SK-N-SH (cell line): ENCODE measurements at regions not wholly inside any gene's neighbourhood (a gene's known extent, or its start where the extent isn't known, plus 50 kb on each side); places are given as distances from the start of the nearest gene placed in this dataset.

ENCODE experiments used
- CTCF ChIA-PET: fragments of 300-600, 350-600 bp; formaldehyde crosslinking; extraction: SDS; loops from one replicate; lab custom pipeline; 2021; lab: Yijun Ruan, JAX
- POLR2A ChIA-PET: fragments of 350-600 bp; sonication (Branson Sonifier 250); formaldehyde crosslinking; extraction: SDS; loops from one replicate; lab custom pipeline; 2020; ENCODE audit warnings: antibody characterized with exemption, inconsistent platforms; lab: Yijun Ruan, JAX
- DNase-seq: peaks from one replicate; pipeline ENCODE4 v3.0.0; 2012
- H2AFZ ChIP-seq: fragments of 200-600 bp; sonication (generic); 2 replicates; pipeline ENCODE4 v1.8.1; 2016; ENCODE audit warnings: antibody characterized with exemption, mild to moderate bottlenecking, low read depth
- H3F3A ChIP-seq: fragments of 200-600 bp; sonication (generic); replicated peaks from 2 replicates; pipeline ENCODE3; 2016; ENCODE audit warnings: antibody characterized with exemption, mild to moderate bottlenecking; ENCODE audit not compliant: insufficient read depth
- H3K27ac ChIP-seq, 2 experiments: fragments of 200-500 bp in 1 of 2; fragments of 200-600 bp in 1 of 2; sonication (Bioruptor generic) in 1 of 2; sonication (generic), shearing (Covaris generic) in 1 of 2; 2 replicates each; pipeline versions ENCODE4 v1.5.1 to v1.6.1; 2014 to 2016; ENCODE audit warnings: low read depth in 2 of 2, inconsistent platforms in 1 of 2, low read length in 1 of 2, mild to moderate bottlenecking in 1 of 2, mixed read lengths in 1 of 2
- H3K27me3 ChIP-seq: fragments of 200-600 bp; sonication (generic), shearing (Covaris generic); 2 replicates; pipeline ENCODE4 v1.6.1; 2016; ENCODE audit warnings: mixed run types; ENCODE audit not compliant: insufficient read depth
- H3K36me3 ChIP-seq, 2 experiments: fragments of 200-500 bp in 1 of 2; fragments of 200-600 bp in 1 of 2; sonication (Bioruptor generic) in 1 of 2; sonication (generic) in 1 of 2; replicated peaks in 1 of 2; 2 replicates each; pipeline versions ENCODE3 to v1.5.1; 2014 to 2016; ENCODE audit warnings: low read length in 1 of 2, mild to moderate bottlenecking in 1 of 2; ENCODE audit not compliant: insufficient read depth in 2 of 2, control insufficient read depth in 1 of 2
- H3K4me1 ChIP-seq, 2 experiments: fragments of 200-500 bp in 1 of 2; fragments of 200-600 bp in 1 of 2; sonication (Bioruptor generic) in 1 of 2; sonication (generic), shearing (Covaris generic) in 1 of 2; 2 replicates each; pipeline versions ENCODE4 v1.5.1 to v1.6.1; 2014 to 2016; ENCODE audit warnings: low read depth in 1 of 2, low read length in 1 of 2, mixed run types in 1 of 2; ENCODE audit not compliant: insufficient read depth in 2 of 2, control insufficient read depth in 1 of 2
- H3K4me2 ChIP-seq: fragments of 200-600 bp; sonication (generic), shearing (Covaris generic); 2 replicates; pipeline ENCODE4 v1.6.1; 2017; ENCODE audit warnings: mixed run types
- H3K4me3 ChIP-seq, 2 experiments: fragments of 200-500 bp in 1 of 2; fragments of 200-600 bp in 1 of 2; sonication (Bioruptor generic) in 1 of 2; sonication (generic), shearing (Covaris generic) in 1 of 2; 2 replicates each; pipeline versions ENCODE4 v1.5.1 to v1.8.1; 2014 to 2016; ENCODE audit warnings: low read depth in 2 of 2, inconsistent platforms in 1 of 2, low read length in 1 of 2, mild to moderate bottlenecking in 1 of 2, mixed read lengths in 1 of 2, moderate library complexity in 1 of 2
- H3K79me2 ChIP-seq: fragments of 200-600 bp; sonication (generic); 2 replicates; pipeline ENCODE4 v1.8.1; 2017; ENCODE audit warnings: mild to moderate bottlenecking; ENCODE audit not compliant: insufficient read depth
- H3K9ac ChIP-seq: fragments of 200-600 bp; sonication (generic); 2 replicates; pipeline ENCODE4 v1.6.1; 2017; ENCODE audit warnings: mixed run types
- H3K9me2 ChIP-seq: fragments of 200-600 bp; sonication (generic); 2 replicates; pipeline ENCODE4 v1.6.1; 2017; ENCODE audit warnings: mixed run types
- H3K9me3 ChIP-seq: fragments of 200-600 bp; sonication (generic); 2 replicates; pipeline ENCODE4 v1.6.1; 2017; ENCODE audit warnings: mixed run types, mild to moderate bottlenecking, moderate library complexity
- H4K20me1 ChIP-seq: fragments of 200-600 bp; sonication (generic); 2 replicates; pipeline ENCODE4 v1.6.1; 2017; ENCODE audit warnings: mild to moderate bottlenecking, mixed run types; ENCODE audit not compliant: insufficient read depth
- EP300 ChIP-seq, 2 experiments: IDR thresholded peaks; 2 replicates each; pipeline versions ENCODE4 v1.4.0 to v1.6.1; 2012; ENCODE audit warnings: borderline replicate concordance in 1 of 2, low read depth in 1 of 2, low read length in 1 of 2
- EZH2phosphoT487 ChIP-seq: fragments of 200-600 bp; sonication (generic); IDR thresholded peaks from 2 replicates; pipeline ENCODE4 v1.6.1; 2017; ENCODE audit warnings: low read depth, mixed run types, mild to moderate bottlenecking, antibody characterized with exemption, moderate library complexity, borderline replicate concordance
- GATA2 ChIP-seq: sonication (generic); formaldehyde crosslinking; IDR thresholded peaks from 2 replicates; pipeline ENCODE4 v1.5.0; 2020; ENCODE audit warnings: mild to moderate bottlenecking, missing genetic modification reagents
- JUND ChIP-seq: IDR thresholded peaks from 2 replicates; pipeline ENCODE4 v1.4.0; 2012
- MEF2A ChIP-seq: IDR thresholded peaks from 2 replicates; pipeline ENCODE4 v1.4.0; 2012; ENCODE audit warnings: low read depth, borderline replicate concordance
- MXI1 ChIP-seq: IDR thresholded peaks from 2 replicates; pipeline ENCODE4 v1.6.1; 2012; ENCODE audit warnings: mild to moderate bottlenecking, low read depth, low read length, improper control_type of control experiment
- NRF1 ChIP-seq: IDR thresholded peaks from 2 replicates; pipeline ENCODE4 v1.6.1; 2012; ENCODE audit warnings: low read depth, mild to moderate bottlenecking, low read length
- PBX3 ChIP-seq: IDR thresholded peaks from 2 replicates; pipeline ENCODE4; 2012
- RCOR1 ChIP-seq: fragments of 150-350 bp; IDR thresholded peaks from 2 replicates; pipeline ENCODE4 v1.6.1; 2017; ENCODE audit warnings: antibody characterized with exemption, low read length
- SIN3A ChIP-seq: IDR thresholded peaks from 2 replicates; pipeline ENCODE4 v1.6.1; 2012; ENCODE audit warnings: low read depth, mild to moderate bottlenecking, low read length, moderate library complexity, borderline replicate concordance
- SMC3 ChIP-seq: IDR thresholded peaks from 2 replicates; pipeline ENCODE4 v1.6.1; 2012; ENCODE audit warnings: low read depth, low read length, improper control_type of control experiment
- TCF12 ChIP-seq: IDR thresholded peaks from 2 replicates; pipeline ENCODE4 v1.4.0; 2012
- TEAD4 ChIP-seq: IDR thresholded peaks from 2 replicates; pipeline ENCODE4 v1.4.0; 2012; ENCODE audit warnings: mild to moderate bottlenecking, borderline replicate concordance; ENCODE audit not compliant: insufficient read depth
- YY1 ChIP-seq: IDR thresholded peaks from 2 replicates; pipeline ENCODE4 v1.4.0; 2012; ENCODE audit warnings: low read depth, mild to moderate bottlenecking
- ZBTB33 ChIP-seq: IDR thresholded peaks from 2 replicates; pipeline ENCODE4 v1.4.0; 2012; ENCODE audit warnings: low read depth, borderline replicate concordance
- WGBS: methylation state at CpG from one replicate; pipeline ENCODE4 v1.1.6; 2017; ENCODE audit warnings: low lambda C conversion rate; 5-methylcytosine and 5-hydroxymethylcytosine counted together
- TF ChIP-seq, protein P1 (sequence below): fragments of 200-600 bp; sonication (generic); IDR thresholded peaks from 2 replicates; pipeline ENCODE4 v1.6.1; 2017; ENCODE audit warnings: antibody characterized with exemption, mild to moderate bottlenecking, moderate library complexity
- TF ChIP-seq, protein P2 (sequence below): IDR thresholded peaks from 2 replicates; pipeline ENCODE4 v1.4.0; 2012; ENCODE audit warnings: low read depth, borderline replicate concordance

DNA sequence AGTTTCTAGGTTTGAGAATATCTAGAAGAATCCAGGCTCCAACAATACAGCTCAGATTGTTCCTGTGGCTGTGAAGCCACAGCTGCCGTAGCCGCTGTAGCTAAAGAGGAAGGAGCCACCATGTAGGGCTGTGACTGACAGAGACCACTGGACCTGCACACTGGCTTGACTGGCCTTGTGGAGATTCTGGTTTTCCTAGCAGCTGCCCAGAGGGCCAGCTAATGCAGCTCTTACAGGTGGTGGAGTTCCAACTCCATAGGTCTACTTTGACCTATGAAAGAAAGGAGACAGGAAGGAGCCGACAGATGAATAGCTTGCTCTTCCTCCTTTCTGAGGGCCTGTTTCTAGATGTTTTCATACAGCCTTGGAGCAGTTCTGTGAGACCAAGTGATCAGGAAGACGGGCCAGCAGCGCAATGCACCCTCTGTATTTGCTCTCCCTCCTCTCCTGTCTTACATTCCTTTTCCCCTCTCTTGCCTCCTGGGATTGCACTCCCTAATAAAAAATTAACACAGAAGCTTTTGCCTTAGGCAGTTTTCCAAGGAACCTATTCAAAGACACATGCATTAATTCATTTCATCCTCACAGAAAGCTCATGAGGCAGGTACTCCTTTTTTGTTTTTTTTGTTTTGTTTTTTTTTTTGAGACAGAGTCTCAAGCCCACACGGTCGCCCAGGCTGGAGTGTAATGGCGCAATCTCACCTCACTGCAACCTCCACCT is 51.8 kb upstream of the MYB start:
- ChIA-PET CTCF (interaction anchor here (2.0 kb wide), 1 partner anchor 16 kb away, joined by 9 read pairs; no protein-coding TSS in a partner anchor), POLR2A (no interaction called here)
- no peaks in the 10 kb centered on the region for H3K27me3 ChIP-seq
- no peaks in the 10 kb centered on the region for H3F3A ChIP-seq
- H3K27ac ChIP-seq, result no peak overlapping the region
- no peak overlapping the region for H3K4me3 ChIP-seq
- no peak overlapping the region for H2AFZ ChIP-seq
- no peaks in the 10 kb centered on the region for H4K20me1 ChIP-seq
- H3K9me2 ChIP-seq, result no peaks in the 10 kb centered on the region
- no peak for TF ChIP-seq YY1
- no peak for TF ChIP-seq SIN3A
- no peak for TF ChIP-seq RCOR1
- no peak for TF ChIP-seq EP300 (IDR thresholded peaks at IDR 0.05; ENCODE audit: borderline replicate concordance in 1 of 2, low read depth in 1 of 2, low read length in 1 of 2)
- no peak for TF ChIP-seq EZH2phosphoT487
- no peak for TF ChIP-seq TCF12
- TF ChIP-seq SMC3, result no peak
- TF ChIP-seq, protein P1, sequence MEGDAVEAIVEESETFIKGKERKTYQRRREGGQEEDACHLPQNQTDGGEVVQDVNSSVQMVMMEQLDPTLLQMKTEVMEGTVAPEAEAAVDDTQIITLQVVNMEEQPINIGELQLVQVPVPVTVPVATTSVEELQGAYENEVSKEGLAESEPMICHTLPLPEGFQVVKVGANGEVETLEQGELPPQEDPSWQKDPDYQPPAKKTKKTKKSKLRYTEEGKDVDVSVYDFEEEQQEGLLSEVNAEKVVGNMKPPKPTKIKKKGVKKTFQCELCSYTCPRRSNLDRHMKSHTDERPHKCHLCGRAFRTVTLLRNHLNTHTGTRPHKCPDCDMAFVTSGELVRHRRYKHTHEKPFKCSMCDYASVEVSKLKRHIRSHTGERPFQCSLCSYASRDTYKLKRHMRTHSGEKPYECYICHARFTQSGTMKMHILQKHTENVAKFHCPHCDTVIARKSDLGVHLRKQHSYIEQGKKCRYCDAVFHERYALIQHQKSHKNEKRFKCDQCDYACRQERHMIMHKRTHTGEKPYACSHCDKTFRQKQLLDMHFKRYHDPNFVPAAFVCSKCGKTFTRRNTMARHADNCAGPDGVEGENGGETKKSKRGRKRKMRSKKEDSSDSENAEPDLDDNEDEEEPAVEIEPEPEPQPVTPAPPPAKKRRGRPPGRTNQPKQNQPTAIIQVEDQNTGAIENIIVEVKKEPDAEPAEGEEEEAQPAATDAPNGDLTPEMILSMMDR, result no peak
- TF ChIP-seq GATA2 (CRISPR knock-in tag), result no peak
- TF ChIP-seq TEAD4, result no peak
- no peak for TF ChIP-seq MXI1
- TF ChIP-seq, protein P2, sequence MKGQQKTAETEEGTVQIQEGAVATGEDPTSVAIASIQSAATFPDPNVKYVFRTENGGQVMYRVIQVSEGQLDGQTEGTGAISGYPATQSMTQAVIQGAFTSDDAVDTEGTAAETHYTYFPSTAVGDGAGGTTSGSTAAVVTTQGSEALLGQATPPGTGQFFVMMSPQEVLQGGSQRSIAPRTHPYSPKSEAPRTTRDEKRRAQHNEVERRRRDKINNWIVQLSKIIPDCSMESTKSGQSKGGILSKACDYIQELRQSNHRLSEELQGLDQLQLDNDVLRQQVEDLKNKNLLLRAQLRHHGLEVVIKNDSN, result no peak
- no peak for TF ChIP-seq NRF1
- no peaks in the 10 kb centered on the region for H3K36me3 ChIP-seq
- DNase-seq, result no peak
- no peak overlapping the region for H3K9ac ChIP-seq
- no peaks in the 10 kb centered on the region for H3K9me3 ChIP-seq
- H3K4me2 ChIP-seq, result no peak overlapping the region
- WGBS, result 85% methylated on average over 8 of the region's 8 CpGs
- no peaks in the 10 kb centered on the region for H3K79me2 ChIP-seq
- H3K4me1 ChIP-seq, result no peaks in the 10 kb centered on the region

DNA sequence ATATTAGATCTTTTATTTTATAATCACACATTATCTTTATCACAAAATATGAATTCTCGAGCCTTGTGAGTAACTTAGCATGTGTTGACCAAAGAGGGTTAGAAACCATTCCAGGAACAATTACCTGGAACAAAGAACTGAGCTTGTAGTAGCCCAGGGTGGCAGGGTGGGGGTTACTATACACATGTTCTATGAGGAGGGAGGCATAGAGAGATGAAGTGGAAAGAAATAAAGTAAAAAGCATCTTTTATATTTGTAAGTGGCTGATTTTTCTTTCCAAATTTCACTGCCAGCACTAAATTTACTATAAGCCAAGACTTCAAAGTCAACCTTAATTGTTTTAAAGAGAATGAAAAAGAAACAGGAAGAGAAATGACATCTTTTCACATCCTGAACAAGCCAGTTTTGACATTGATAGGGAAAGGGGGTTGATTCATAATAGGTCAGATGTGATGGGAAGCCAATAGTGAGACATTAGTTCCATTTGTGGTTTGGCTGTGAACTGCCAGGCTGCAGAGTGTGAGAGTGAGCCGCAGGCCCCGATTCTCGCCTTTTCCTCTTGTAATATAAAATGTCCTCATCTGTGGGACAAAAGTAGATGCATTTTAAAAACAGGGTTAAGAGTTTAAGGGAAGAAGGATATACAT is 52.7 kb upstream of the MYB start:
- Histone ChIP-seq H3K79me2 (no peaks in the 10 kb centered on the region), H3K4me2 (no peak overlapping the region), H3K9ac (no peak overlapping the region), H3K27me3 (no peaks in the 10 kb centered on the region; the same call in 1 of the 2 replicates), H3K36me3 (no peaks in the 10 kb centered on the region), H3K9me3 (no peaks in the 10 kb centered on the region), H3F3A (no peaks in the 10 kb centered on the region), H2AFZ (no peak overlapping the region), H3K27ac (no peak overlapping the region), H3K9me2 (no peaks in the 10 kb centered on the region), H3K4me1 (no peaks in the 10 kb centered on the region), H4K20me1 (no peaks in the 10 kb centered on the region), H3K4me3 (no peak overlapping the region)
- ChIA-PET CTCF (interaction anchor here (0.6 to 2.0 kb wide), 2 partner anchors 16 kb away, joined by 3 to 9 read pairs; no protein-coding TSS in a partner anchor), POLR2A (no interaction called here)
- TF ChIP-seq MEF2A (no peak), PBX3 (no peak), GATA2 (CRISPR knock-in tag) (no peak), JUND (no peak), YY1 (no peak), ZBTB33 (no peak), TCF12 (no peak)
- TF ChIP-seq, protein P1, result no peak
- DNase-seq, result no peak
- WGBS, result 76% methylated on average over 4 of the region's 4 CpGs
